ENCODE measurements at regions not wholly inside any gene's neighbourhood (a gene's known extent, or its start where the extent isn't known, plus 50 kb on each side); places are given as distances from the start of the nearest gene placed in this dataset.

GRCh38 chr13:87837946-87838345 lies 166.8 kb downstream of the SLITRK5 start:
- intact Hi-C loops (cut with DNase I; ENCODE audit: low total_unique reads) (no loop called here), in situ Hi-C loops (cut with MboI; ENCODE audit: low pct_ligation_motif_present in 1 of 4, low pct_unique_long_range_greater_than_20kb in 1 of 4, low sequenced_read_pairs in 3 of 4) (no loop called here)
- no peak overlapping the region for H3K27ac ChIP-seq
- WGBS, 2 donors (ENCODE audit: low coverage in 1 of 2), result 56 to 75% methylated on average over 1 of the region's 1 CpG
- H3K36me3 ChIP-seq, result no peaks in the 10 kb centered on the region
- no peaks in the 10 kb centered on the region for H3K9me3 ChIP-seq
- H3K4me1 ChIP-seq, result no peaks in the 10 kb centered on the region
- H3K27me3 ChIP-seq, result no peaks in the 10 kb centered on the region
- no peak overlapping the region for H3K4me3 ChIP-seq
- TF ChIP-seq CTCF (IDR thresholded peaks at IDR 0.05) (no peak), POLR2A (IDR thresholded peaks at IDR 0.05) (no peak), EP300 (IDR thresholded peaks at IDR 0.05; ENCODE audit: low read depth) (no peak), POLR2AphosphoS5 (IDR thresholded peaks at IDR 0.05) (no peak)
- no peak for DNase-seq

GRCh38 chr13:87851410-87851809 lies 180.2 kb downstream of the SLITRK5 start:
- in situ Hi-C loops (cut with MboI; ENCODE audit: low pct_ligation_motif_present in 1 of 4, low pct_unique_long_range_greater_than_20kb in 1 of 4, low sequenced_read_pairs in 3 of 4), result no loop called here

GRCh38 chr13:87855553-87855952 lies 184.4 kb downstream of the SLITRK5 start:
- no peaks in the 10 kb centered on the region for H3K9me3 ChIP-seq
- no peaks in the 10 kb centered on the region for H3K4me1 ChIP-seq
- no peak for DNase-seq
- H3K27ac ChIP-seq, result no peak overlapping the region
- no peaks in the 10 kb centered on the region for H3K27me3 ChIP-seq
- in situ Hi-C loops (cut with MboI; ENCODE audit: low pct_ligation_motif_present in 1 of 4, low pct_unique_long_range_greater_than_20kb in 1 of 4, low sequenced_read_pairs in 3 of 4) (no loop called here), intact Hi-C loops (cut with DNase I; ENCODE audit: low total_unique reads) (no loop called here)
- TF ChIP-seq POLR2A (IDR thresholded peaks at IDR 0.05) (no peak), EP300 (IDR thresholded peaks at IDR 0.05; ENCODE audit: low read depth) (no peak), CTCF (IDR thresholded peaks at IDR 0.05) (no peak), POLR2AphosphoS5 (IDR thresholded peaks at IDR 0.05) (no peak)
- WGBS, 2 donors (ENCODE audit: low coverage in 1 of 2), result 50 to 64% methylated on average over 2 of the region's 2 CpGs
- H3K36me3 ChIP-seq, result no peaks in the 10 kb centered on the region
- H3K4me3 ChIP-seq, result no peak overlapping the region

More at GRCh38 chr13:87851410-87851809, 180.2 kb downstream of the SLITRK5 start:
- intact Hi-C loops (cut with DNase I; ENCODE audit: low total_unique reads), result no loop called here
- 93 to 100% methylated on average over 2 of the region's 2 CpGs for WGBS, 2 donors (ENCODE audit: low coverage in 1 of 2)
- Histone ChIP-seq H3K4me3 (no peak overlapping the region), H3K36me3 (no peaks in the 10 kb centered on the region), H3K27ac (no peak overlapping the region), H3K9me3 (no peaks in the 10 kb centered on the region), H3K4me1 (no peaks in the 10 kb centered on the region), H3K27me3 (no peaks in the 10 kb centered on the region)
- no peak for TF ChIP-seq CTCF (IDR thresholded peaks at IDR 0.05)
- TF ChIP-seq POLR2A (IDR thresholded peaks at IDR 0.05), result no peak
- no peak for TF ChIP-seq EP300 (IDR thresholded peaks at IDR 0.05; ENCODE audit: low read depth)
- no peak for TF ChIP-seq POLR2AphosphoS5 (IDR thresholded peaks at IDR 0.05)
- no peak for DNase-seq

- TF ChIP-seq POLR2AphosphoS5 (IDR thresholded peaks at IDR 0.05) (no peak), POLR2A (IDR thresholded peaks at IDR 0.05) (no peak), CTCF (IDR thresholded peaks at IDR 0.05) (no peak), EP300 (IDR thresholded peaks at IDR 0.05; ENCODE audit: low read depth) (no peak)
- Histone ChIP-seq H3K9me3 (no peaks in the 10 kb centered on the region), H3K4me1 (no peaks in the 10 kb centered on the region)
These were observed 188.1 kb downstream of the SLITRK5 start for GRCh38 chr13:87859261-87859660.

More at GRCh38 chr13:87859261-87859660, 188.1 kb downstream of the SLITRK5 start:
- Histone ChIP-seq H3K27ac (no peak overlapping the region), H3K4me3 (no peak overlapping the region), H3K36me3 (no peaks in the 10 kb centered on the region), H3K27me3 (no peaks in the 10 kb centered on the region)
- in situ Hi-C loops (cut with MboI; ENCODE audit: low pct_ligation_motif_present in 1 of 4, low pct_unique_long_range_greater_than_20kb in 1 of 4, low sequenced_read_pairs in 3 of 4) (no loop called here), intact Hi-C loops (cut with DNase I; ENCODE audit: low total_unique reads) (no loop called here)
- 82 to 91% methylated on average over 4 of the region's 4 CpGs for WGBS, 2 donors (ENCODE audit: low coverage in 1 of 2)
- no peak for DNase-seq
